H9 (cell line): ENCODE measurements at regions not wholly inside any gene's neighbourhood (a gene's known extent, or its start where the extent isn't known, plus 50 kb on each side); places are given as distances from the start of the nearest gene placed in this dataset.

Experiments used
- DNase-seq: peaks from one replicate; pipeline ENCODE4 v3.0.0-alpha.2; 2017
- H2AFZ ChIP-seq: one replicate; pipeline ENCODE4 v1.6.1; 2013; ENCODE audit warnings: mild to moderate bottlenecking, low read length, control low read depth, moderate library complexity
- H2AK5ac ChIP-seq: 2 replicates; pipeline ENCODE4 v1.6.1; 2013; ENCODE audit warnings: low read length, control low read depth, mixed read lengths; ENCODE audit not compliant: insufficient read length
- H2BK120ac ChIP-seq: one replicate; pipeline ENCODE4 v1.6.1; 2013; ENCODE audit warnings: low read depth, mild to moderate bottlenecking, low read length, control low read depth, inconsistent platforms; ENCODE audit not compliant: poor library complexity, severe bottlenecking
- H2BK12ac ChIP-seq: 2 replicates; pipeline ENCODE4 v1.6.1; 2013; ENCODE audit warnings: low read length, control low read depth, mixed read lengths, low read depth; ENCODE audit not compliant: insufficient read length
- H2BK15ac ChIP-seq: 2 replicates; pipeline ENCODE4 v1.6.1; 2013; ENCODE audit warnings: low read depth, low read length, control low read depth
- H2BK20ac ChIP-seq: one replicate; pipeline ENCODE4 v1.6.1; 2013; ENCODE audit warnings: low read depth, mild to moderate bottlenecking, low read length, control low read depth, inconsistent platforms; ENCODE audit not compliant: poor library complexity, severe bottlenecking
- H2BK5ac ChIP-seq: 2 replicates; pipeline ENCODE4 v1.6.1; 2013; ENCODE audit warnings: low read length, control low read depth, mixed read lengths; ENCODE audit not compliant: insufficient read length
- H3K14ac ChIP-seq: 2 replicates; pipeline ENCODE4 v1.6.1; 2013; ENCODE audit warnings: low read length, control low read depth; ENCODE audit not compliant: insufficient read depth
- H3K18ac ChIP-seq: 2 replicates; pipeline ENCODE4 v1.6.1; 2013; ENCODE audit warnings: low read depth, mild to moderate bottlenecking, mixed read lengths, low read length, control low read depth; ENCODE audit not compliant: insufficient read length
- H3K23ac ChIP-seq: 2 replicates; pipeline ENCODE4 v1.6.1; 2013; ENCODE audit warnings: low read length, control low read depth, mixed read lengths, low read depth; ENCODE audit not compliant: insufficient read length
- H3K23me2 ChIP-seq: 2 replicates; pipeline ENCODE4 v1.6.1; 2013; ENCODE audit warnings: low read depth, mild to moderate bottlenecking, mixed read lengths, low read length, control low read depth; ENCODE audit not compliant: insufficient read length, poor library complexity, severe bottlenecking
- H3K27ac ChIP-seq: 2 replicates; pipeline ENCODE4 v1.5.1; 2013; ENCODE audit warnings: low read length, control low read depth, mixed read lengths, low read depth; ENCODE audit not compliant: insufficient read length
- H3K27me3 ChIP-seq: 2 replicates; pipeline ENCODE4 v1.6.1; 2013; ENCODE audit warnings: low read length, control low read depth, inconsistent platforms; ENCODE audit not compliant: insufficient read depth
- H3K4ac ChIP-seq: 2 replicates; pipeline ENCODE4 v1.6.1; 2013; ENCODE audit warnings: low read depth, mild to moderate bottlenecking, control low read depth, inconsistent platforms, low read length, moderate library complexity
- H3K4me1 ChIP-seq: 2 replicates; pipeline ENCODE4 v1.6.1; 2013; ENCODE audit warnings: low read length, control low read depth, inconsistent platforms; ENCODE audit not compliant: insufficient read depth
- H3K4me2 ChIP-seq: 2 replicates; pipeline ENCODE4 v1.6.1; 2013; ENCODE audit warnings: low read length, control low read depth, mixed read lengths; ENCODE audit not compliant: insufficient read length, insufficient read depth
- H3K56ac ChIP-seq: 2 replicates; pipeline ENCODE4 v1.6.1; 2013; ENCODE audit warnings: low read depth, mild to moderate bottlenecking, mixed read lengths, low read length, control low read depth; ENCODE audit not compliant: insufficient read length
- H3K79me1 ChIP-seq: 2 replicates; pipeline ENCODE4 v1.6.1; 2013; ENCODE audit warnings: low read depth, mild to moderate bottlenecking, moderate library complexity, low read length, control low read depth, inconsistent platforms; ENCODE audit not compliant: insufficient read depth, poor library complexity, severe bottlenecking
- H3K79me2 ChIP-seq: 2 replicates; pipeline ENCODE4 v1.6.1; 2013; ENCODE audit warnings: low read length, control low read depth, inconsistent platforms; ENCODE audit not compliant: insufficient read depth
- H3K9ac ChIP-seq: 2 replicates; pipeline ENCODE4 v1.6.1; 2013; ENCODE audit warnings: low read length, control low read depth, mixed read lengths; ENCODE audit not compliant: insufficient read length; ENCODE audit errors: extremely low read depth
- H3K9me3 ChIP-seq: one replicate; pipeline ENCODE4 v1.6.1; 2013; ENCODE audit warnings: low read depth, low read length, inconsistent platforms; ENCODE audit not compliant: control insufficient read depth
- H3T11ph ChIP-seq: one replicate; pipeline ENCODE4 v1.6.1; 2013; ENCODE audit warnings: mild to moderate bottlenecking, low read length, control low read depth, inconsistent platforms
- H4K20me1 ChIP-seq: one replicate; pipeline ENCODE4 v1.6.1; 2013; ENCODE audit not compliant: control insufficient read depth, insufficient read length, insufficient read depth
- H4K5ac ChIP-seq: 2 replicates; pipeline ENCODE4 v1.6.1; 2013; ENCODE audit warnings: low read depth, mild to moderate bottlenecking, mixed read lengths, low read length, control low read depth; ENCODE audit not compliant: insufficient read length
- H4K8ac ChIP-seq: replicated peaks from 2 replicates; pipeline ENCODE4 v1.6.1; 2013; ENCODE audit warnings: low read length, control low read depth, mixed read lengths, low read depth; ENCODE audit not compliant: insufficient read length
- H4K91ac ChIP-seq: 2 replicates; pipeline ENCODE4 v1.6.1; 2013; ENCODE audit warnings: low read depth, mild to moderate bottlenecking, moderate library complexity, mixed read lengths, low read length, control low read depth; ENCODE audit not compliant: insufficient read length
- H3K27ac Mint-ChIP-seq, 3 experiments: 2 replicates in 2 of 3; 3 replicates in 1 of 3; pipeline ENCODE4 v1.8.0; 2020 to 2021; ENCODE audit warnings: mixed read lengths in 3 of 3, mild to moderate bottlenecking in 1 of 3, moderate library complexity in 1 of 3
- H3K27me3 Mint-ChIP-seq: 2 replicates; pipeline ENCODE4 v1.8.0; 2021; ENCODE audit warnings: low read depth, mild to moderate bottlenecking, moderate library complexity, mixed read lengths
- H3K36me3 Mint-ChIP-seq, 3 experiments: 2 replicates in 2 of 3; 3 replicates in 1 of 3; pipeline ENCODE4 v1.8.0; 2020 to 2021; ENCODE audit warnings: low read depth in 3 of 3, mixed read lengths in 3 of 3; ENCODE audit not compliant: insufficient read depth in 1 of 3
- H3K4me1 Mint-ChIP-seq, 2 experiments: 2 replicates each; pipeline ENCODE4 v1.8.0; 2020; ENCODE audit warnings: mixed read lengths in 2 of 2
- H3K4me3 Mint-ChIP-seq, 2 experiments: 2 replicates in 1 of 2; 3 replicates in 1 of 2; pipeline ENCODE4 v1.8.0; 2020 to 2021; ENCODE audit warnings: mild to moderate bottlenecking in 2 of 2, mixed read lengths in 2 of 2, moderate library complexity in 1 of 2
- H3K9me3 Mint-ChIP-seq, 2 experiments: 2 replicates in 1 of 2; 3 replicates in 1 of 2; pipeline ENCODE4 v1.8.0; 2020; ENCODE audit warnings: mild to moderate bottlenecking in 2 of 2, mixed read lengths in 2 of 2, moderate library complexity in 1 of 2
- CTCF ChIP-seq: fragments of 200-600 bp; sonication (generic); conservative IDR thresholded peaks from 3 replicates; pipeline ENCODE4 v1.8.0; 2021; ENCODE audit warnings: antibody characterized with exemption, mild to moderate bottlenecking
- WGBS: extraction: QIAGEN DNeasy Blood & Tissue Kit; methylation state at CpG from one replicate; pipeline ENCODE4 v1.1.7; 2013; ENCODE audit warnings: missing lambda C conversion rate, low lambda C conversion rate, mixed read lengths; ENCODE audit not compliant: insufficient read length; ENCODE audit errors: extremely low coverage; 5-methylcytosine and 5-hydroxymethylcytosine counted together

DNA sequence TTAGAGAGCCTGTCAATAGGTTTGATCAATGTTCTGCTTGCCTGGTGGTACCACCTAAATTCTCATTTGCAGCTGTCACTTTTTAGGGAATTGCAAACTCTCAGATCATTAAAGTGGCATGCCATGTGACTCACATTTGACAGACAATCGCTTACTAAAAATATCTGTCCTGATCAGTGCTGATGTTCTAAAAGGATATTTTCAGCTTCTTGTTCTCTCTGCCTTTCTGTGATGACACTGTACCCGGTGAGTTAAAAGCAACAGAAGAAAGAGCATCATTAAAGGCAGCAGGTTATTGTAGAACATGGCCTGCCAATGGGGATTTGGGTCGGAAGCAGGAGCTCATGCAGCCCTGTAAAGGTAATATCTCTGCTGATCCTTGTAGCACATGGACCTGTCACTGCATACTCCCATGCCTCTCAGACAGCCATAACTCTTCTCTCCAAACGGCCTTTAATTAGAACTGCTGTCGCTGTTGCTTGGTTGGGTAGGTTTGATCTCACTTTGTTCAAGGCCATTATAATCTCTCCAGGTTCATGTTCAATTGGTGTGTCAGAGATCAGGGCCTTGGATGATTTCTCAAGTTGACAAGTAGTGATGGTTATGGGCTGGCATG is 441.3 kb upstream of the DEPDC1 start:
- Histone ChIP-seq H4K20me1 (no peaks in the 10 kb centered on the region), H3K27ac (no peak overlapping the region), H2AK5ac (no peak overlapping the region), H2BK120ac (no peak overlapping the region), H3K56ac (no peak overlapping the region), H3K4me2 (no peak overlapping the region), H2AFZ (no peak overlapping the region), H3K4me1 (no peaks in the 10 kb centered on the region), H3K27me3 (no peaks in the 10 kb centered on the region), H3K14ac (peak overlapping the region; percentile 56; the same call in 1 of the 2 replicates), H3K9me3 (no peaks in the 10 kb centered on the region), H3K23ac (no peak overlapping the region), H3T11ph (no peak overlapping the region), H4K91ac (no peak overlapping the region), H3K79me1 (no peaks in the 10 kb centered on the region), H3K79me2 (no peaks in the 10 kb centered on the region), H2BK12ac (no peak overlapping the region), H3K9ac (no peak overlapping the region), H3K4ac (no peak overlapping the region), H4K5ac (no peak overlapping the region), H2BK15ac (no peak overlapping the region), H2BK5ac (no peak overlapping the region), H2BK20ac (no peak overlapping the region), H3K18ac (no peak overlapping the region), H4K8ac (no peak overlapping the region), H3K23me2 (no peaks in the 10 kb centered on the region)
- Mint-ChIP-seq H3K4me3 (no peak overlapping the region), H3K4me1 (peaks cover 0 to 11% of the 10 kb centered on the region in 2 experiments; a peak in 2 of 4 replicates), H3K27ac (no peak overlapping the region), H3K36me3 (no peaks in the 10 kb centered on the region), H3K27me3 (no peaks in the 10 kb centered on the region), H3K9me3 (no peaks in the 10 kb centered on the region; a peak in 2 of 5 replicates)
- TF ChIP-seq CTCF: no peak
- no peak for DNase-seq
- no CpG with 5 or more reads among the region's 5 CpGs for WGBS
